ENCODE measurements at regions not wholly inside any gene's neighbourhood (a gene's known extent, or its start where the extent isn't known, plus 50 kb on each side); places are given as distances from the start of the nearest gene placed in this dataset.

GRCh38 chr9:95724253-95724991, 151.1 kb upstream of the ERCC6L2 start (continued):
- TF ChIP-seq SALL2 (CRISPR knock-in tag; IDR thresholded peaks at IDR 0.05), result no peak
- TF ChIP-seq ZNF646 (CRISPR knock-in tag; IDR thresholded peaks at IDR 0.05), result no peak
- TF ChIP-seq ZNF776 (CRISPR knock-in tag; IDR thresholded peaks at IDR 0.05), result no peak
- no peak for TF ChIP-seq ARID2 (CRISPR knock-in tag; IDR thresholded peaks at IDR 0.05; ENCODE audit: borderline replicate concordance)
- TF ChIP-seq MAFK (conservative IDR thresholded peaks at IDR 0.05 in 1 of 2, IDR thresholded peaks at IDR 0.05 in 1 of 2; ENCODE audit: low read length in 2 of 2), result no peak
- TF ChIP-seq YEATS4 (CRISPR knock-in tag; IDR thresholded peaks at IDR 0.05; ENCODE audit: borderline replicate concordance), result no peak
- TF ChIP-seq ZMYM2 (CRISPR knock-in tag; IDR thresholded peaks at IDR 0.05), result peak; percentile 74; the same call in 1 of the 2 replicates
- no peak for TF ChIP-seq REXO4 (CRISPR knock-in tag; IDR thresholded peaks at IDR 0.05; ENCODE audit: borderline replicate concordance)
- TF ChIP-seq ATF7-NPFF (CRISPR knock-in tag; IDR thresholded peaks at IDR 0.05; ENCODE audit: low read depth), result no peak
- no peak for TF ChIP-seq CBX1 (IDR thresholded peaks at IDR 0.05; ENCODE audit: low read depth)
- TF ChIP-seq ATF2 (CRISPR knock-in tag; IDR thresholded peaks at IDR 0.05), result no peak
- no peak for TF ChIP-seq PRDM4 (CRISPR knock-in tag; IDR thresholded peaks at IDR 0.05; ENCODE audit: borderline replicate concordance)
- TF ChIP-seq RBM22 (optimal IDR thresholded peaks at IDR 0.05; ENCODE audit: low read length), result no peak
- TF ChIP-seq NONO (IDR thresholded peaks at IDR 0.05), result no peak
- no peak for TF ChIP-seq NONO (CRISPR knock-in tag; conservative IDR thresholded peaks at IDR 0.05)
- no peak for TF ChIP-seq ZNF260 (CRISPR knock-in tag; IDR thresholded peaks at IDR 0.05; ENCODE audit: borderline replicate concordance, low read depth)

All from HepG2 (cell line).